Uterus (tissue), 3 donors: ENCODE measurements at regions not wholly inside any gene's neighbourhood (a gene's known extent, or its start where the extent isn't known, plus 50 kb on each side); places are given as distances from the start of the nearest gene placed in this dataset.
"Not testable (repeated sequence)": the region's sequence is repeated elsewhere in the genome, so short reads cannot be mapped to it uniquely, and the experiment has no call there.

Source experiments
- DNase-seq, 2 donors: peaks; one replicate each; pipeline ENCODE4 v3.0.0-alpha.2; 2019 to 2020
- H3K27ac ChIP-seq, 2 donors: fragments of 200-600 bp; sonication (generic); 1 replicate in 1 of 2; 2 replicates in 1 of 2; pipeline ENCODE4 v1.5.1; 2016 to 2018
- H3K27me3 ChIP-seq, 2 donors: fragments of 200-600 bp; sonication (generic); one replicate each; pipeline ENCODE4 v1.5.1; 2018 to 2019; ENCODE audit warnings: control low read depth in 1 of 2
- H3K36me3 ChIP-seq, 2 donors: fragments of 200-600 bp; sonication (generic); one replicate each; pipeline ENCODE4 v1.5.1; 2019; ENCODE audit warnings: control low read depth in 1 of 2
- H3K4me1 ChIP-seq, 2 donors: fragments of 200-600 bp; sonication (generic); one replicate each; pipeline ENCODE4 v1.5.1; 2018 to 2019; ENCODE audit warnings: control low read depth in 1 of 2
- H3K4me3 ChIP-seq, 2 donors: fragments of 200-600 bp; sonication (generic); 1 replicate in 1 of 2; 2 replicates in 1 of 2; pipeline ENCODE4 v1.5.1; 2018 to 2019; ENCODE audit warnings: mild to moderate bottlenecking in 1 of 2
- H3K9me3 ChIP-seq, 2 donors: fragments of 200-600 bp; sonication (generic); one replicate each; pipeline ENCODE4 v1.5.1; 2019; ENCODE audit warnings: control low read depth in 1 of 2
- CTCF ChIP-seq, 4 experiments: fragments of 200-600 bp in 2 of 4; fragments of 450-650 bp in 2 of 4; sonication (generic) in 2 of 4; IDR thresholded peaks; one replicate each; pipeline ENCODE4 v1.5.1; 2016 to 2019; ENCODE audit warnings: antibody characterized with exemption in 4 of 4, mild to moderate bottlenecking in 2 of 4, moderate library complexity in 1 of 4
- POLR2A ChIP-seq, 2 donors: fragments of 450-650 bp; IDR thresholded peaks; one replicate each; pipeline ENCODE4 v1.6.1; 2016; ENCODE audit warnings: antibody characterized with exemption in 2 of 2, mild to moderate bottlenecking in 1 of 2, moderate library complexity in 1 of 2
- intact Hi-C: fragments of 100-400 bp; cut with DNase I; formaldehyde crosslinking; loops from one replicate; pipeline ENCODE4 v1.15.1; 2023; ENCODE audit warnings: low total_unique reads
- donor health status: DM: yes; HTN: yes; CAD: no.

- Histone ChIP-seq H3K4me3 (no peak overlapping the region), H3K27ac (no peak overlapping the region), H3K9me3 (no peaks in the 10 kb centered on the region), H3K4me1 (no peaks in the 10 kb centered on the region), H3K36me3 (no peaks in the 10 kb centered on the region), H3K27me3 (peaks cover 0 to 11% of the 10 kb centered on the region in 2 donors)
- intact Hi-C loops: no loop called here
- DNase-seq: no peak
- TF ChIP-seq POLR2A (IDR thresholded peaks at IDR 0.05): no peak
- no peak for TF ChIP-seq CTCF (IDR thresholded peaks at IDR 0.05)
These were observed 60.9 kb upstream of the RAB6C start for GRCh38 chr2:129918604-129919003.

- no peaks in the 10 kb centered on the region for H3K9me3 ChIP-seq
- H3K4me3 ChIP-seq: no peak overlapping the region
- TF ChIP-seq POLR2A (IDR thresholded peaks at IDR 0.05): no peak
- no peak for TF ChIP-seq CTCF (IDR thresholded peaks at IDR 0.05)
- H3K36me3 ChIP-seq: no peaks in the 10 kb centered on the region
- no peak for DNase-seq
- no peaks in the 10 kb centered on the region for H3K4me1 ChIP-seq
- intact Hi-C loops: no loop called here
- peaks cover 0 to 11% of the 10 kb centered on the region in 2 donors for H3K27me3 ChIP-seq
- H3K27ac ChIP-seq: no peak overlapping the region
These were observed 56.7 kb upstream of the RAB6C start for GRCh38 chr2:129922571-129923264.

GRCh38 chr2:129923265-129924091 lies 56.0 kb upstream of the RAB6C start:
- no peaks in the 10 kb centered on the region for H3K36me3 ChIP-seq
- no peaks in the 10 kb centered on the region for H3K9me3 ChIP-seq
- H3K4me1 ChIP-seq: no peaks in the 10 kb centered on the region
- intact Hi-C loops: no loop called here
- no peak for DNase-seq
- H3K27ac ChIP-seq: no peak overlapping the region
- H3K4me3 ChIP-seq: no peak overlapping the region
- peaks cover 0 to 11% of the 10 kb centered on the region in 2 donors for H3K27me3 ChIP-seq
- TF ChIP-seq POLR2A (IDR thresholded peaks at IDR 0.05): no peak
- TF ChIP-seq CTCF (IDR thresholded peaks at IDR 0.05): peak in 3 of 4 experiments; percentile 14 to 43 (median 26)

GRCh38 chr2:129924115-129924514 lies 55.4 kb upstream of the RAB6C start:
- H3K4me1 ChIP-seq, H3K27ac ChIP-seq, H3K9me3 ChIP-seq, H3K4me3 ChIP-seq, DNase-seq, H3K36me3 ChIP-seq, intact Hi-C loops: not testable (repeated sequence)
- peaks cover 0 to 11% of the 10 kb centered on the region in 2 donors for H3K27me3 ChIP-seq

GRCh38 chr2:129925381-129925780 lies 54.1 kb upstream of the RAB6C start:
- TF ChIP-seq POLR2A (IDR thresholded peaks at IDR 0.05) (no peak), CTCF (IDR thresholded peaks at IDR 0.05) (no peak)
- DNase-seq: no peak
- intact Hi-C loops: no loop called here

More at GRCh38 chr2:129925381-129925780, 54.1 kb upstream of the RAB6C start:
- Histone ChIP-seq H3K27me3 (peaks cover 0 to 11% of the 10 kb centered on the region in 2 donors), H3K4me3 (no peak overlapping the region), H3K27ac (no peak overlapping the region), H3K9me3 (no peaks in the 10 kb centered on the region), H3K4me1 (no peaks in the 10 kb centered on the region), H3K36me3 (no peaks in the 10 kb centered on the region)
